ENCODE measurements at regions not wholly inside any gene's neighbourhood (a gene's known extent, or its start where the extent isn't known, plus 50 kb on each side); places are given as distances from the start of the nearest gene placed in this dataset.

- TF ChIP-seq CTCF (IDR thresholded peaks at IDR 0.05; ENCODE audit: poor library complexity) (no peak), EZH2phosphoT487 (IDR thresholded peaks at IDR 0.05; ENCODE audit: low read depth, severe bottlenecking, unreplicated experiment) (no peak), EZH2 (IDR thresholded peaks at IDR 0.05; ENCODE audit: borderline replicate concordance) (no peak)
Observed at GRCh38 chr12:60926256-60926655, 1330.4 kb downstream of the SLC16A7 start.

All from hepatocyte (in vitro differentiated cells).